HepG2 (cell line): ENCODE measurements at regions not wholly inside any gene's neighbourhood (a gene's known extent, or its start where the extent isn't known, plus 50 kb on each side); places are given as distances from the start of the nearest gene placed in this dataset.

Source experiments
- ATAC-seq: fragments of 200-7000 bp; cut with Tn5 transposase; 3 replicates; pipeline ENCODE4 v1.9.1; 2020; ENCODE audit warnings: mild to moderate bottlenecking, moderate library complexity
- BruUV-seq: library from RNA; stranded (reverse); fragments of 400-500 nt; replicated peaks from 2 replicates; lab custom pipeline; 2021; lab: Mats Ljungman, UMichigan
- CTCF ChIA-PET: fragments of 300-600 bp; formaldehyde crosslinking; extraction: SDS; loops from one replicate; lab custom pipeline; 2021; ENCODE audit warnings: low total read pairs, inconsistent platforms, low intra/inter-chr PET ratio; lab: Yijun Ruan, JAX
- POLR2A ChIA-PET: fragments of 350-600 bp; sonication (Branson Sonifier 250); formaldehyde crosslinking; loops from one replicate; lab custom pipeline; 2020; ENCODE audit warnings: antibody characterized with exemption, inconsistent platforms; lab: Yijun Ruan, JAX
- DNase-seq: peaks from one replicate; pipeline ENCODE4 v3.0.0-alpha.2; 2015; ENCODE audit warnings: low spot score
- FAIRE-seq: peaks from 3 replicates; lab custom pipeline; 2011; peaks lifted over from hg19 to GRCh38; lab: Jason Lieb, UNC
- H2AFZ ChIP-seq: one replicate; pipeline ENCODE4 v1.6.1; 2011; ENCODE audit warnings: low read length, inconsistent platforms
- H3K27ac ChIP-seq: fragments of 300-600 bp; 3 replicates; pipeline ENCODE4 v1.8.0; 2011; ENCODE audit warnings: mixed run types, mild to moderate bottlenecking, mixed read lengths, low read length, inconsistent platforms; ENCODE audit not compliant: insufficient read depth; ENCODE audit errors: extremely low read length
- H3K27me3 ChIP-seq, 2 experiments: fragments of 200-600 bp in 1 of 2; 2 replicates in 1 of 2; 3 replicates in 1 of 2; pipeline versions ENCODE4 v1.6.0 to v1.8.0; 2011; ENCODE audit warnings: low read length in 2 of 2, mild to moderate bottlenecking in 2 of 2, moderate library complexity in 2 of 2, inconsistent platforms in 1 of 2; ENCODE audit not compliant: insufficient read depth in 2 of 2, control insufficient read depth in 1 of 2
- H3K36me3 ChIP-seq, 2 experiments: fragments of 200-600 bp in 1 of 2; replicated peaks in 1 of 2; 2 replicates in 1 of 2; 3 replicates in 1 of 2; pipeline versions ENCODE4 v1.5.1 to v1.8.0; 2011; ENCODE audit warnings: low read length in 2 of 2, inconsistent platforms in 1 of 2; ENCODE audit not compliant: insufficient read depth in 2 of 2, control insufficient read depth in 1 of 2
- H3K4me1 ChIP-seq: 2 replicates; pipeline ENCODE4 v1.5.1; 2012; ENCODE audit warnings: low read length, inconsistent platforms; ENCODE audit not compliant: insufficient read depth
- H3K4me2 ChIP-seq: 2 replicates; pipeline ENCODE4 v1.6.0; 2011; ENCODE audit warnings: low read depth, low read length, inconsistent platforms
- H3K4me3 ChIP-seq, 3 experiments: fragments of 200-600 bp in 1 of 3; sonication (generic), shearing (Covaris generic) in 1 of 3; replicated peaks in 1 of 3; 2 replicates each; pipeline ENCODE4 v1.5.1; 2011 to 2016; ENCODE audit warnings: low read length in 3 of 3, inconsistent platforms in 2 of 3, low read depth in 2 of 3, mild to moderate bottlenecking in 2 of 3, control low read depth in 1 of 3, mixed read lengths in 1 of 3; ENCODE audit not compliant: insufficient read depth in 1 of 3
- H3K79me2 ChIP-seq: one replicate; pipeline ENCODE4 v1.6.1; 2011; ENCODE audit warnings: low read length, inconsistent platforms; ENCODE audit not compliant: insufficient read depth
- H3K9ac ChIP-seq: 2 replicates; pipeline ENCODE4 v1.6.0; 2011; ENCODE audit warnings: mild to moderate bottlenecking, low read depth, low read length, inconsistent platforms; ENCODE audit not compliant: insufficient read depth
- H3K9me3 ChIP-seq: 2 replicates; pipeline ENCODE4 v1.5.1; 2012; ENCODE audit warnings: mild to moderate bottlenecking, low read length
- H4K20me1 ChIP-seq: 2 replicates; pipeline ENCODE4 v1.6.0; 2011; ENCODE audit warnings: inconsistent platforms, mild to moderate bottlenecking, low read length, moderate library complexity; ENCODE audit not compliant: insufficient read depth
- MIXL1 ChIP-seq: IDR thresholded peaks from 2 replicates; pipeline ENCODE4 v1.6.1; 2016
- MYC ChIP-seq: sonication (generic); formaldehyde crosslinking; IDR thresholded peaks from 2 replicates; pipeline ENCODE4 v1.9.0; 2021; ENCODE audit warnings: missing genetic modification reagents, borderline replicate concordance
- NONO ChIP-seq, 2 experiments: fragments of 450-650 bp in 1 of 2; sonication (generic) in 1 of 2; formaldehyde crosslinking in 1 of 2; IDR thresholded peaks in 1 of 2; conservative IDR thresholded peaks in 1 of 2; 2 replicates each; pipeline versions ENCODE4 v1.6.1 to v1.8.0; 2017 to 2022; ENCODE audit warnings: mild to moderate bottlenecking in 1 of 2, missing genetic modification reagents in 1 of 2, moderate library complexity in 1 of 2
- NPAS2 ChIP-seq: sonication (generic); formaldehyde crosslinking; IDR thresholded peaks from 2 replicates; pipeline ENCODE4 v1.8.0; 2022; ENCODE audit warnings: mild to moderate bottlenecking, missing genetic modification reagents, borderline replicate concordance
- NR2F2 ChIP-seq: IDR thresholded peaks from 2 replicates; pipeline ENCODE4 v1.6.1; 2012; ENCODE audit warnings: low read depth, inconsistent platforms, borderline replicate concordance
- NR3C1 ChIP-seq: sonication (generic); formaldehyde crosslinking; IDR thresholded peaks from 2 replicates; pipeline ENCODE4 v1.4.0; 2020; ENCODE audit warnings: missing genetic modification reagents
- SP140L ChIP-seq: sonication (generic); formaldehyde crosslinking; IDR thresholded peaks from 2 replicates; pipeline ENCODE4 v1.4.0; 2020; ENCODE audit warnings: missing genetic modification reagents, borderline replicate concordance
- ZBTB21 ChIP-seq: sonication (generic); formaldehyde crosslinking; IDR thresholded peaks from 2 replicates; pipeline ENCODE4 v1.4.0; 2020; ENCODE audit warnings: missing genetic modification reagents
- ZFY ChIP-seq: sonication (generic); formaldehyde crosslinking; IDR thresholded peaks from 2 replicates; pipeline ENCODE4 v1.4.0; 2020; ENCODE audit warnings: missing genetic modification reagents
- ZNF263 ChIP-seq: sonication (generic); formaldehyde crosslinking; IDR thresholded peaks from 2 replicates; pipeline ENCODE4 v1.4.0; 2020; ENCODE audit warnings: missing genetic modification reagents
- WGBS: methylation state at CpG from one replicate; pipeline ENCODE4 v1.1.6; 2017; ENCODE audit warnings: low lambda C conversion rate; 5-methylcytosine and 5-hydroxymethylcytosine counted together
- in situ Hi-C: cut with HindIII; loops from 2 replicates; pipeline ENCODE4 v1.10.0; 2017; ENCODE audit warnings: low pct_unique_long_range_greater_than_20kb; ENCODE audit not compliant: extremely low pct_ligation_motif_present
- intact Hi-C: fragments of 100-400 bp; cut with micrococcal nuclease; formaldehyde crosslinking; loops from one replicate; pipeline ENCODE4 v1.10.0; 2022; ENCODE audit not compliant: unreplicated experiment
- TF ChIP-seq, protein P1 (sequence below): conservative IDR thresholded peaks from 2 replicates; pipeline ENCODE4 v1.6.1; 2018; ENCODE audit warnings: missing genetic modification reagents
- TF ChIP-seq, protein P2 (sequence below): sonication (generic); formaldehyde crosslinking; IDR thresholded peaks from 2 replicates; pipeline ENCODE4 v1.4.0; 2020; ENCODE audit warnings: mild to moderate bottlenecking, missing genetic modification reagents, borderline replicate concordance
- TF ChIP-seq, protein P3 (sequence below): sonication (generic); formaldehyde crosslinking; IDR thresholded peaks from 2 replicates; pipeline ENCODE4 v1.4.0; 2020; ENCODE audit warnings: missing genetic modification reagents

DNA sequence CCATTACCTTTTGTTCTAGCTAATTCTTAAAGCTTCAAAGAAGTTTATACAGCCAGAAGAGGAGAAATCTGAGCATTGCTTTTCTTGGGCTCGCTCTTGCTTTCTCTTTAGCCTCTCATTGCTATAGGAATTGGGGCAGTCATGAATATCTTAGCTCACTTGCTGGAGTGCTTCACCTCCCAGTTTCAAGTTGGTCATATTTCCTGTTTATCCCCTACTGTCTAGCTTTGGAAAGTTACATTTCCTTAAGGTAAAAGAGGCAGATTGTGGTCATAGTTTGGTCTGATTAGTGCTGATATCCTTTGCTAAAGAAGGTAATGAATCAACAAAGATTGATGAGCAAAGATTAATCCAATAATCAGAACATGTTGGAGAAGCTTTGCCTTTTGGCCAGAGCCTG is 77.7 kb upstream of the GLI3 start:
- in situ Hi-C loops, result no loop called here
- no peak for FAIRE-seq
- Histone ChIP-seq H3K9me3 (peaks cover 5% of the 10 kb centered on the region), H3K79me2 (no peaks in the 10 kb centered on the region), H3K4me3 (no peak overlapping the region), H3K4me1 (no peaks in the 10 kb centered on the region), H2AFZ (no peak overlapping the region), H3K4me2 (no peak overlapping the region), H3K36me3 (no peaks in the 10 kb centered on the region), H3K27ac (no peak overlapping the region), H4K20me1 (no peaks in the 10 kb centered on the region), H3K9ac (no peak overlapping the region), H3K27me3 (no peaks in the 10 kb centered on the region; a peak in 1 of 5 replicates)
- WGBS, result 5% methylated on average over 1 of the region's 1 CpG
- no TSS peak for BruUV-seq
- CTCF ChIA-PET, result no interaction called here
- DNase-seq, result no peak
- ATAC-seq, result no peak
- intact Hi-C loops, result no loop called here
- TF ChIP-seq ZNF263 (CRISPR knock-in tag), result no peak
- TF ChIP-seq, protein P1, sequence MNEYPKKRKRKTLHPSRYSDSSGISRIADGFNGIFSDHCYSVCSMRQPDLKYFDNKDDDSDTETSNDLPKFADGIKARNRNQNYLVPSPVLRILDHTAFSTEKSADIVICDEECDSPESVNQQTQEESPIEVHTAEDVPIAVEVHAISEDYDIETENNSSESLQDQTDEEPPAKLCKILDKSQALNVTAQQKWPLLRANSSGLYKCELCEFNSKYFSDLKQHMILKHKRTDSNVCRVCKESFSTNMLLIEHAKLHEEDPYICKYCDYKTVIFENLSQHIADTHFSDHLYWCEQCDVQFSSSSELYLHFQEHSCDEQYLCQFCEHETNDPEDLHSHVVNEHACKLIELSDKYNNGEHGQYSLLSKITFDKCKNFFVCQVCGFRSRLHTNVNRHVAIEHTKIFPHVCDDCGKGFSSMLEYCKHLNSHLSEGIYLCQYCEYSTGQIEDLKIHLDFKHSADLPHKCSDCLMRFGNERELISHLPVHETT, result no peak
- no peak for TF ChIP-seq NR2F2
- TF ChIP-seq ZFY (CRISPR knock-in tag), result no peak
- TF ChIP-seq SP140L (CRISPR knock-in tag), result no peak
- TF ChIP-seq MYC (CRISPR knock-in tag), result no peak
- TF ChIP-seq ZBTB21, result no peak
- TF ChIP-seq, protein P2, sequence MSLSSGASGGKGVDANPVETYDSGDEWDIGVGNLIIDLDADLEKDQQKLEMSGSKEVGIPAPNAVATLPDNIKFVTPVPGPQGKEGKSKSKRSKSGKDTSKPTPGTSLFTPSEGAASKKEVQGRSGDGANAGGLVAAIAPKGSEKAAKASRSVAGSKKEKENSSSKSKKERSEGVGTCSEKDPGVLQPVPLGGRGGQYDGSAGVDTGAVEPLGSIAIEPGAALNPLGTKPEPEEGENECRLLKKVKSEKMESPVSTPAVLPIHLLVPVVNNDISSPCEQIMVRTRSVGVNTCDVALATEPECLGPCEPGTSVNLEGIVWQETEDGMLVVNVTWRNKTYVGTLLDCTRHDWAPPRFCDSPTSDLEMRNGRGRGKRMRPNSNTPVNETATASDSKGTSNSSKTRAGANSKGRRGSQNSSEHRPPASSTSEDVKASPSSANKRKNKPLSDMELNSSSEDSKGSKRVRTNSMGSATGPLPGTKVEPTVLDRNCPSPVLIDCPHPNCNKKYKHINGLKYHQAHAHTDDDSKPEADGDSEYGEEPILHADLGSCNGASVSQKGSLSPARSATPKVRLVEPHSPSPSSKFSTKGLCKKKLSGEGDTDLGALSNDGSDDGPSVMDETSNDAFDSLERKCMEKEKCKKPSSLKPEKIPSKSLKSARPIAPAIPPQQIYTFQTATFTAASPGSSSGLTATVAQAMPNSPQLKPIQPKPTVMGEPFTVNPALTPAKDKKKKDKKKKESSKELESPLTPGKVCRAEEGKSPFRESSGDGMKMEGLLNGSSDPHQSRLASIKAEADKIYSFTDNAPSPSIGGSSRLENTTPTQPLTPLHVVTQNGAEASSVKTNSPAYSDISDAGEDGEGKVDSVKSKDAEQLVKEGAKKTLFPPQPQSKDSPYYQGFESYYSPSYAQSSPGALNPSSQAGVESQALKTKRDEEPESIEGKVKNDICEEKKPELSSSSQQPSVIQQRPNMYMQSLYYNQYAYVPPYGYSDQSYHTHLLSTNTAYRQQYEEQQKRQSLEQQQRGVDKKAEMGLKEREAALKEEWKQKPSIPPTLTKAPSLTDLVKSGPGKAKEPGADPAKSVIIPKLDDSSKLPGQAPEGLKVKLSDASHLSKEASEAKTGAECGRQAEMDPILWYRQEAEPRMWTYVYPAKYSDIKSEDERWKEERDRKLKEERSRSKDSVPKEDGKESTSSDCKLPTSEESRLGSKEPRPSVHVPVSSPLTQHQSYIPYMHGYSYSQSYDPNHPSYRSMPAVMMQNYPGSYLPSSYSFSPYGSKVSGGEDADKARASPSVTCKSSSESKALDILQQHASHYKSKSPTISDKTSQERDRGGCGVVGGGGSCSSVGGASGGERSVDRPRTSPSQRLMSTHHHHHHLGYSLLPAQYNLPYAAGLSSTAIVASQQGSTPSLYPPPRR (CRISPR knock-in tag), result no peak
- TF ChIP-seq NPAS2 (CRISPR knock-in tag), result no peak
- TF ChIP-seq MIXL1 (CRISPR knock-in tag), result no peak
- TF ChIP-seq, protein P3, sequence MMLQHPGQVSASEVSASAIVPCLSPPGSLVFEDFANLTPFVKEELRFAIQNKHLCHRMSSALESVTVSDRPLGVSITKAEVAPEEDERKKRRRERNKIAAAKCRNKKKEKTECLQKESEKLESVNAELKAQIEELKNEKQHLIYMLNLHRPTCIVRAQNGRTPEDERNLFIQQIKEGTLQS, result no peak
- no peak for TF ChIP-seq NONO (IDR thresholded peaks at IDR 0.05)
- no peak for TF ChIP-seq NONO (CRISPR knock-in tag; conservative IDR thresholded peaks at IDR 0.05)
- no peak for TF ChIP-seq NR3C1
- POLR2A ChIA-PET, result no interaction called here
